Uterus (tissue), 2 donors: ENCODE measurements at regions not wholly inside any gene's neighbourhood (a gene's known extent, or its start where the extent isn't known, plus 50 kb on each side); places are given as distances from the start of the nearest gene placed in this dataset.

Experiments
- CTCF ChIP-seq, 4 experiments: fragments of 200-600 bp in 2 of 4; fragments of 450-650 bp in 2 of 4; sonication (generic) in 2 of 4; IDR thresholded peaks; one replicate each; pipeline ENCODE4 v1.5.1; 2016 to 2019; ENCODE audit warnings: antibody characterized with exemption in 4 of 4, mild to moderate bottlenecking in 2 of 4, moderate library complexity in 1 of 4
- POLR2A ChIP-seq, 2 donors: fragments of 450-650 bp; IDR thresholded peaks; one replicate each; pipeline ENCODE4 v1.6.1; 2016; ENCODE audit warnings: antibody characterized with exemption in 2 of 2, mild to moderate bottlenecking in 1 of 2, moderate library complexity in 1 of 2

DNA sequence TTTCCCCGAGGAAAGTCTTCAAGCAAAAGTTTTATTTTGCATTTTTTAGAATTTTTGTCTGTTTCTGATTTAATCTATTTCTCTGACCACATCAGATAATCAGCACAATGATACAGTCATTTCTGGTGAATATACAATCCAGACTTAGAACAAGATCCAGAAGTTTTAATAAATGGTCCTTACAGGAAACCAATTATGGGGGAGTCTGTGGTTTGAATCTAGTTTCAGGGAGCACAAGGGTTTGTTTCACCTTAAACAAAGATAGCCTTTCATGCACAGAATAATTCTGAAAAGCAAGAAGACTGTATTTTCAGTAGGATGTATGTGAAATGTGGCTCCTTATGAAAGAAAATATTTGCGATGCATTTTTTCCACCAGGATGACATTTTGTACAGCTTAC lies 158.5 kb upstream of the ARSJ start:
- TF ChIP-seq CTCF (IDR thresholded peaks at IDR 0.05) (no peak), POLR2A (IDR thresholded peaks at IDR 0.05) (no peak)
